Uterus (tissue), 2 donors: ENCODE measurements at regions not wholly inside any gene's neighbourhood (a gene's known extent, or its start where the extent isn't known, plus 50 kb on each side); places are given as distances from the start of the nearest gene placed in this dataset.

Experiments used
- POLR2A ChIP-seq, 2 donors: fragments of 450-650 bp; IDR thresholded peaks; one replicate each; pipeline ENCODE4 v1.6.1; 2016; ENCODE audit warnings: antibody characterized with exemption in 2 of 2, mild to moderate bottlenecking in 1 of 2, moderate library complexity in 1 of 2
- TF ChIP-seq, protein P1 (sequence below), 4 experiments: fragments of 200-600 bp in 2 of 4; fragments of 450-650 bp in 2 of 4; sonication (generic) in 2 of 4; IDR thresholded peaks; one replicate each; pipeline ENCODE4 v1.5.1; 2016 to 2019; ENCODE audit warnings: antibody characterized with exemption in 4 of 4, mild to moderate bottlenecking in 2 of 4, moderate library complexity in 1 of 4

DNA sequence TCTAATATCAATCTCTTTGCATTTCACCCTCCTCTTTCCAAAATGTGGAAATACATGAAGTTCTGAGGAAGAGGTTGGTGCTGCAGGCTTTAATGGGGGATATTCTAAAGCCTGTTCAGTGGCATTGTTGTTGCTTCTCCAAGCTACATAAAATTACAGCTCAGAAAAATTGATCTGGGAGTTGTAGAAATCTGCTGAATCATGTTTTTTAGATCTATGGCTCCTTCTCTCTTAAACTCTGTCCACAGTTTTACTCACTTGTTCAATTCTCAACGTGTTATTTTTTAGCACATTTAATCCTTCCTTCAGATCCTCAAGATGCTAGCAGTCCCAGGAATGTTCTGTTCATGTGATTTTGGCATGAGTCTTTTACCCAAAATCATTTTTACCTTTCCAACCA, 949.5 kb upstream of the ADGRL3 start:
- TF ChIP-seq, protein P1, sequence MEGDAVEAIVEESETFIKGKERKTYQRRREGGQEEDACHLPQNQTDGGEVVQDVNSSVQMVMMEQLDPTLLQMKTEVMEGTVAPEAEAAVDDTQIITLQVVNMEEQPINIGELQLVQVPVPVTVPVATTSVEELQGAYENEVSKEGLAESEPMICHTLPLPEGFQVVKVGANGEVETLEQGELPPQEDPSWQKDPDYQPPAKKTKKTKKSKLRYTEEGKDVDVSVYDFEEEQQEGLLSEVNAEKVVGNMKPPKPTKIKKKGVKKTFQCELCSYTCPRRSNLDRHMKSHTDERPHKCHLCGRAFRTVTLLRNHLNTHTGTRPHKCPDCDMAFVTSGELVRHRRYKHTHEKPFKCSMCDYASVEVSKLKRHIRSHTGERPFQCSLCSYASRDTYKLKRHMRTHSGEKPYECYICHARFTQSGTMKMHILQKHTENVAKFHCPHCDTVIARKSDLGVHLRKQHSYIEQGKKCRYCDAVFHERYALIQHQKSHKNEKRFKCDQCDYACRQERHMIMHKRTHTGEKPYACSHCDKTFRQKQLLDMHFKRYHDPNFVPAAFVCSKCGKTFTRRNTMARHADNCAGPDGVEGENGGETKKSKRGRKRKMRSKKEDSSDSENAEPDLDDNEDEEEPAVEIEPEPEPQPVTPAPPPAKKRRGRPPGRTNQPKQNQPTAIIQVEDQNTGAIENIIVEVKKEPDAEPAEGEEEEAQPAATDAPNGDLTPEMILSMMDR (IDR thresholded peaks at IDR 0.05): no peak
- no peak for TF ChIP-seq POLR2A (IDR thresholded peaks at IDR 0.05)
